ENCODE measurements at regions not wholly inside any gene's neighbourhood (a gene's known extent, or its start where the extent isn't known, plus 50 kb on each side); places are given as distances from the start of the nearest gene placed in this dataset.

GRCh38 chr3:72327008-72327407 is 521.2 kb downstream of the SHQ1 start:
- H3K4me1 ChIP-seq (ENCODE audit: control insufficient read depth, insufficient read depth, low read length), result peaks cover 3% of the 10 kb centered on the region

GRCh38 chr3:72324253-72324811 is 523.9 kb downstream of the SHQ1 start:
- Histone ChIP-seq H3K4me1 (ENCODE audit: control insufficient read depth, insufficient read depth, low read length) (peaks cover 3% of the 10 kb centered on the region), H3K27me3 (ENCODE audit: control insufficient read depth, insufficient read depth, low read length) (no peaks in the 10 kb centered on the region), H3K36me3 (ENCODE audit: control insufficient read depth, insufficient read depth, low read length) (no peaks in the 10 kb centered on the region), H3K9ac (ENCODE audit: low read depth, low read length) (no peak overlapping the region), H3K4me3 (ENCODE audit: low read depth, low read length) (no peak overlapping the region), H3K9me3 (ENCODE audit: control insufficient read depth, insufficient read depth, low read length) (no peaks in the 10 kb centered on the region)

More at GRCh38 chr3:72327008-72327407, 521.2 kb downstream of the SHQ1 start:
- Histone ChIP-seq H3K36me3 (ENCODE audit: control insufficient read depth, insufficient read depth, low read length) (no peaks in the 10 kb centered on the region), H3K9me3 (ENCODE audit: control insufficient read depth, insufficient read depth, low read length) (no peaks in the 10 kb centered on the region), H3K4me3 (ENCODE audit: low read depth, low read length) (no peak overlapping the region), H3K9ac (ENCODE audit: low read depth, low read length) (no peak overlapping the region), H3K27me3 (ENCODE audit: control insufficient read depth, insufficient read depth, low read length) (no peaks in the 10 kb centered on the region)

- H3K9ac ChIP-seq (ENCODE audit: low read depth, low read length), result no peak overlapping the region
- no peaks in the 10 kb centered on the region for H3K36me3 ChIP-seq (ENCODE audit: control insufficient read depth, insufficient read depth, low read length)
These were observed 524.5 kb downstream of the SHQ1 start for GRCh38 chr3:72323773-72324172.

GRCh38 chr3:72322264-72322976 is 525.8 kb downstream of the SHQ1 start:
- H3K4me3 ChIP-seq (ENCODE audit: low read depth, low read length), result no peak overlapping the region
- H3K4me1 ChIP-seq (ENCODE audit: control insufficient read depth, insufficient read depth, low read length), result no peaks in the 10 kb centered on the region
- H3K9ac ChIP-seq (ENCODE audit: low read depth, low read length), result no peak overlapping the region
- H3K36me3 ChIP-seq (ENCODE audit: control insufficient read depth, insufficient read depth, low read length), result no peaks in the 10 kb centered on the region
- H3K27me3 ChIP-seq (ENCODE audit: control insufficient read depth, insufficient read depth, low read length), result no peaks in the 10 kb centered on the region
- H3K9me3 ChIP-seq (ENCODE audit: control insufficient read depth, insufficient read depth, low read length), result no peaks in the 10 kb centered on the region

More at GRCh38 chr3:72323773-72324172, 524.5 kb downstream of the SHQ1 start:
- H3K4me3 ChIP-seq (ENCODE audit: low read depth, low read length), result no peak overlapping the region
- no peaks in the 10 kb centered on the region for H3K4me1 ChIP-seq (ENCODE audit: control insufficient read depth, insufficient read depth, low read length)
- H3K27me3 ChIP-seq (ENCODE audit: control insufficient read depth, insufficient read depth, low read length), result no peaks in the 10 kb centered on the region
- no peaks in the 10 kb centered on the region for H3K9me3 ChIP-seq (ENCODE audit: control insufficient read depth, insufficient read depth, low read length)

GRCh38 chr3:72320955-72321303 is 527.3 kb downstream of the SHQ1 start:
- no peaks in the 10 kb centered on the region for H3K4me1 ChIP-seq (ENCODE audit: control insufficient read depth, insufficient read depth, low read length)
- H3K36me3 ChIP-seq (ENCODE audit: control insufficient read depth, insufficient read depth, low read length), result no peaks in the 10 kb centered on the region
- H3K4me3 ChIP-seq (ENCODE audit: low read depth, low read length), result no peak overlapping the region
- H3K9ac ChIP-seq (ENCODE audit: low read depth, low read length), result no peak overlapping the region
- H3K27me3 ChIP-seq (ENCODE audit: control insufficient read depth, insufficient read depth, low read length), result no peaks in the 10 kb centered on the region
- H3K9me3 ChIP-seq (ENCODE audit: control insufficient read depth, insufficient read depth, low read length), result no peaks in the 10 kb centered on the region

GRCh38 chr3:72320095-72320954 is 527.9 kb downstream of the SHQ1 start:
- Histone ChIP-seq H3K4me1 (ENCODE audit: control insufficient read depth, insufficient read depth, low read length) (no peaks in the 10 kb centered on the region), H3K9ac (ENCODE audit: low read depth, low read length) (no peak overlapping the region), H3K27me3 (ENCODE audit: control insufficient read depth, insufficient read depth, low read length) (no peaks in the 10 kb centered on the region), H3K4me3 (ENCODE audit: low read depth, low read length) (no peak overlapping the region), H3K9me3 (ENCODE audit: control insufficient read depth, insufficient read depth, low read length) (no peaks in the 10 kb centered on the region), H3K36me3 (ENCODE audit: control insufficient read depth, insufficient read depth, low read length) (no peaks in the 10 kb centered on the region)

- H3K9ac ChIP-seq (ENCODE audit: low read depth, low read length), result no peak overlapping the region
- no peaks in the 10 kb centered on the region for H3K36me3 ChIP-seq (ENCODE audit: control insufficient read depth, insufficient read depth, low read length)
- H3K4me1 ChIP-seq (ENCODE audit: control insufficient read depth, insufficient read depth, low read length), result no peaks in the 10 kb centered on the region
- H3K9me3 ChIP-seq (ENCODE audit: control insufficient read depth, insufficient read depth, low read length), result no peaks in the 10 kb centered on the region
- no peaks in the 10 kb centered on the region for H3K27me3 ChIP-seq (ENCODE audit: control insufficient read depth, insufficient read depth, low read length)
- H3K4me3 ChIP-seq (ENCODE audit: low read depth, low read length), result no peak overlapping the region
These were observed 528.8 kb downstream of the SHQ1 start for GRCh38 chr3:72319194-72320094.

GRCh38 chr3:72318504-72319193 is 529.6 kb downstream of the SHQ1 start:
- Histone ChIP-seq H3K4me3 (ENCODE audit: low read depth, low read length) (no peak overlapping the region), H3K9me3 (ENCODE audit: control insufficient read depth, insufficient read depth, low read length) (no peaks in the 10 kb centered on the region), H3K27me3 (ENCODE audit: control insufficient read depth, insufficient read depth, low read length) (no peaks in the 10 kb centered on the region), H3K4me1 (ENCODE audit: control insufficient read depth, insufficient read depth, low read length) (no peaks in the 10 kb centered on the region), H3K36me3 (ENCODE audit: control insufficient read depth, insufficient read depth, low read length) (no peaks in the 10 kb centered on the region), H3K9ac (ENCODE audit: low read depth, low read length) (no peak overlapping the region)

- H3K4me3 ChIP-seq (ENCODE audit: low read depth, low read length), result no peak overlapping the region
- H3K27me3 ChIP-seq (ENCODE audit: control insufficient read depth, insufficient read depth, low read length), result no peaks in the 10 kb centered on the region
- no peaks in the 10 kb centered on the region for H3K9me3 ChIP-seq (ENCODE audit: control insufficient read depth, insufficient read depth, low read length)
- H3K4me1 ChIP-seq (ENCODE audit: control insufficient read depth, insufficient read depth, low read length), result no peaks in the 10 kb centered on the region
- no peaks in the 10 kb centered on the region for H3K36me3 ChIP-seq (ENCODE audit: control insufficient read depth, insufficient read depth, low read length)
- no peak overlapping the region for H3K9ac ChIP-seq (ENCODE audit: low read depth, low read length)
These were observed 530.8 kb downstream of the SHQ1 start for GRCh38 chr3:72317491-72317890.

- Histone ChIP-seq H3K9ac (ENCODE audit: low read depth, low read length) (no peak overlapping the region), H3K4me3 (ENCODE audit: low read depth, low read length) (no peak overlapping the region)
These were observed 531.6 kb downstream of the SHQ1 start for GRCh38 chr3:72316501-72317279.

More at GRCh38 chr3:72316501-72317279, 531.6 kb downstream of the SHQ1 start:
- no peaks in the 10 kb centered on the region for H3K9me3 ChIP-seq (ENCODE audit: control insufficient read depth, insufficient read depth, low read length)
- no peaks in the 10 kb centered on the region for H3K4me1 ChIP-seq (ENCODE audit: control insufficient read depth, insufficient read depth, low read length)
- H3K36me3 ChIP-seq (ENCODE audit: control insufficient read depth, insufficient read depth, low read length), result no peaks in the 10 kb centered on the region
- no peaks in the 10 kb centered on the region for H3K27me3 ChIP-seq (ENCODE audit: control insufficient read depth, insufficient read depth, low read length)
